Calu3 (cell line): ENCODE measurements at regions not wholly inside any gene's neighbourhood (a gene's known extent, or its start where the extent isn't known, plus 50 kb on each side); places are given as distances from the start of the nearest gene placed in this dataset.

Source experiments
- BruUV-seq: library from RNA; stranded (reverse); fragments of 400-500 nt; replicated peaks from 2 replicates; lab custom pipeline; 2021; lab: Mats Ljungman, UMichigan
- CTCF ChIA-PET: fragments of 300-600 bp; sonication (Branson Sonifier 250); formaldehyde crosslinking; loops from one replicate; lab custom pipeline; 2022; ENCODE audit warnings: antibody characterized with exemption; lab: Charles Lee
- DNase-seq: peaks from one replicate; pipeline ENCODE4 v3.0.0; 2022
- H3K27ac Mint-ChIP-seq: one replicate; pipeline ENCODE4 v1.8.0; 2022; ENCODE audit warnings: mixed read lengths; ENCODE audit not compliant: unreplicated experiment
- H3K27me3 Mint-ChIP-seq: one replicate; pipeline ENCODE4 v1.8.0; 2022; ENCODE audit warnings: mixed read lengths; ENCODE audit not compliant: unreplicated experiment
- H3K36me3 Mint-ChIP-seq: one replicate; pipeline ENCODE4 v1.8.0; 2022; ENCODE audit warnings: mild to moderate bottlenecking, moderate library complexity, mixed read lengths; ENCODE audit not compliant: insufficient read depth, unreplicated experiment
- H3K4me1 Mint-ChIP-seq: one replicate; pipeline ENCODE4 v1.8.0; 2022; ENCODE audit warnings: mild to moderate bottlenecking, low read depth, mixed read lengths; ENCODE audit not compliant: unreplicated experiment
- H3K4me3 Mint-ChIP-seq: one replicate; pipeline ENCODE4 v1.8.0; 2022; ENCODE audit warnings: mild to moderate bottlenecking, low read depth, moderate library complexity, mixed read lengths; ENCODE audit not compliant: unreplicated experiment
- H3K9me3 Mint-ChIP-seq: one replicate; pipeline ENCODE4 v1.8.0; 2022; ENCODE audit warnings: low read depth, mixed read lengths; ENCODE audit not compliant: unreplicated experiment
- CTCF ChIP-seq: fragments of 200-600 bp; IDR thresholded peaks from one replicate; pipeline ENCODE4 v1.8.0; 2022; ENCODE audit warnings: antibody characterized with exemption; ENCODE audit not compliant: unreplicated experiment
- intact Hi-C: fragments of 100-400 bp; cut with micrococcal nuclease; formaldehyde crosslinking; loops from one replicate; pipeline ENCODE4 v1.10.0; 2022; ENCODE audit not compliant: unreplicated experiment

- CTCF ChIA-PET, result no interaction called here
- intact Hi-C loops, result no loop called here
- H3K36me3 Mint-ChIP-seq, result no peaks in the 10 kb centered on the region
Observed at GRCh38 chr4:162408309-162408708, 244.5 kb upstream of the FSTL5 start.

GRCh38 chr4:162406637-162407365 lies 243.0 kb upstream of the FSTL5 start:
- H3K4me1 Mint-ChIP-seq, result no peaks in the 10 kb centered on the region
- no peaks in the 10 kb centered on the region for H3K36me3 Mint-ChIP-seq
- no peak overlapping the region for H3K4me3 Mint-ChIP-seq
- intact Hi-C loops, result no loop called here
- TF ChIP-seq CTCF, result no peak
- H3K27ac Mint-ChIP-seq, result no peak overlapping the region
- BruUV-seq, result no TSS peak
- no peaks in the 10 kb centered on the region for H3K9me3 Mint-ChIP-seq
- no peak for DNase-seq
- H3K27me3 Mint-ChIP-seq, result no peaks in the 10 kb centered on the region
- CTCF ChIA-PET, result no interaction called here

More at GRCh38 chr4:162408309-162408708, 244.5 kb upstream of the FSTL5 start:
- H3K4me3 Mint-ChIP-seq, result no peak overlapping the region
- no peaks in the 10 kb centered on the region for H3K4me1 Mint-ChIP-seq
- TF ChIP-seq CTCF, result no peak
- H3K9me3 Mint-ChIP-seq, result no peaks in the 10 kb centered on the region
- no peak overlapping the region for H3K27ac Mint-ChIP-seq
- DNase-seq, result no peak
- no TSS peak for BruUV-seq
- H3K27me3 Mint-ChIP-seq, result no peaks in the 10 kb centered on the region

- BruUV-seq, result no TSS peak
- Mint-ChIP-seq H3K4me1 (no peaks in the 10 kb centered on the region), H3K4me3 (no peak overlapping the region), H3K27ac (no peak overlapping the region), H3K27me3 (no peaks in the 10 kb centered on the region), H3K36me3 (no peaks in the 10 kb centered on the region), H3K9me3 (no peaks in the 10 kb centered on the region)
- DNase-seq, result no peak
- TF ChIP-seq CTCF, result no peak
- CTCF ChIA-PET, result no interaction called here
- intact Hi-C loops, result no loop called here
Observed at GRCh38 chr4:162403932-162404331, 240.1 kb upstream of the FSTL5 start.

- H3K9me3 Mint-ChIP-seq, result no peaks in the 10 kb centered on the region
- no peaks in the 10 kb centered on the region for H3K36me3 Mint-ChIP-seq
- H3K4me1 Mint-ChIP-seq, result no peaks in the 10 kb centered on the region
- BruUV-seq, result no TSS peak
- DNase-seq, result no peak
- H3K27ac Mint-ChIP-seq, result no peak overlapping the region
- no peak overlapping the region for H3K4me3 Mint-ChIP-seq
- intact Hi-C loops, result no loop called here
- H3K27me3 Mint-ChIP-seq, result no peaks in the 10 kb centered on the region
- CTCF ChIA-PET, result no interaction called here
- no peak for TF ChIP-seq CTCF
Observed at GRCh38 chr4:162403419-162403818, 239.6 kb upstream of the FSTL5 start.
